NCI-H774 (cell line): ENCODE measurements at regions not wholly inside any gene's neighbourhood (a gene's known extent, or its start where the extent isn't known, plus 50 kb on each side); places are given as distances from the start of the nearest gene placed in this dataset.

Experiments
- DNase-seq: peaks from one replicate; lab custom pipeline; 2025; lab: John Stamatoyannopoulos, UW

- DNase-seq: no peak
Observed at GRCh38 chr9:1331546-1332038, 281.4 kb downstream of the DMRT2 start.

GRCh38 chr9:1332156-1332555 lies 282.0 kb downstream of the DMRT2 start:
- DNase-seq: no peak

GRCh38 chr9:1335174-1335573 lies 285.0 kb downstream of the DMRT2 start:
- no peak for DNase-seq

GRCh38 chr9:1337169-1337568 lies 287.0 kb downstream of the DMRT2 start:
- DNase-seq: no peak

GRCh38 chr9:1340390-1340789 lies 290.2 kb downstream of the DMRT2 start:
- no peak for DNase-seq

GRCh38 chr9:1353291-1353690 lies 303.1 kb downstream of the DMRT2 start:
- DNase-seq: no peak

- no peak for DNase-seq
Observed at GRCh38 chr9:1354086-1354485, 303.9 kb downstream of the DMRT2 start.

- no peak for DNase-seq
Observed at GRCh38 chr9:1354606-1355005, 304.4 kb downstream of the DMRT2 start.

GRCh38 chr9:1355656-1356055 lies 305.5 kb downstream of the DMRT2 start:
- DNase-seq: no peak

GRCh38 chr9:1362845-1363244 lies 312.7 kb downstream of the DMRT2 start:
- DNase-seq: no peak

- no peak for DNase-seq
Observed at GRCh38 chr9:1366276-1366675, 316.1 kb downstream of the DMRT2 start.

- no peak for DNase-seq
Observed at GRCh38 chr9:1369297-1369696, 319.1 kb downstream of the DMRT2 start.

- no peak for DNase-seq
Observed at GRCh38 chr9:1373445-1373844, 323.3 kb downstream of the DMRT2 start.

GRCh38 chr9:1383899-1384455 lies 333.8 kb downstream of the DMRT2 start:
- no peak for DNase-seq

- no peak for DNase-seq
Observed at GRCh38 chr9:1384816-1385215, 334.7 kb downstream of the DMRT2 start.

GRCh38 chr9:1386420-1386819 lies 336.3 kb downstream of the DMRT2 start:
- DNase-seq: no peak

GRCh38 chr9:1388216-1388615 lies 338.1 kb downstream of the DMRT2 start:
- DNase-seq: no peak

- no peak for DNase-seq
Observed at GRCh38 chr9:1400983-1401382, 350.8 kb downstream of the DMRT2 start.

GRCh38 chr9:1404940-1405339 lies 354.8 kb downstream of the DMRT2 start:
- no peak for DNase-seq

GRCh38 chr9:1411826-1412225 lies 361.7 kb downstream of the DMRT2 start:
- no peak for DNase-seq

- DNase-seq: no peak
Observed at GRCh38 chr9:1414711-1415131, 364.6 kb downstream of the DMRT2 start.

GRCh38 chr9:1415146-1415545 lies 365.0 kb downstream of the DMRT2 start:
- no peak for DNase-seq

- DNase-seq: no peak
Observed at GRCh38 chr9:1416261-1416660, 366.1 kb downstream of the DMRT2 start.

- no peak for DNase-seq
Observed at GRCh38 chr9:1421436-1421835, 371.3 kb downstream of the DMRT2 start.

- DNase-seq: no peak
Observed at GRCh38 chr9:1427875-1428274, 377.7 kb downstream of the DMRT2 start.
